Liver (tissue), 3 donors: ENCODE measurements at regions not wholly inside any gene's neighbourhood (a gene's known extent, or its start where the extent isn't known, plus 50 kb on each side); places are given as distances from the start of the nearest gene placed in this dataset.

Source experiments
- EGR1 ChIP-seq, 2 donors: IDR thresholded peaks; 2 replicates each; pipeline ENCODE4 v1.6.1; 2016 to 2018; ENCODE audit warnings: antibody characterized with exemption in 2 of 2, low read depth in 2 of 2
- GABPA ChIP-seq, 2 donors: IDR thresholded peaks in 1 of 2; conservative IDR thresholded peaks in 1 of 2; 2 replicates each; pipeline ENCODE4 v1.6.1; 2016; ENCODE audit warnings: antibody characterized with exemption in 2 of 2, mild to moderate bottlenecking in 1 of 2, moderate library complexity in 1 of 2
- RAD21 ChIP-seq, 2 donors: IDR thresholded peaks; 2 replicates each; pipeline ENCODE4 v1.6.1; 2016; ENCODE audit warnings: antibody characterized with exemption in 2 of 2, mild to moderate bottlenecking in 2 of 2
- RXRA ChIP-seq, 2 donors: IDR thresholded peaks; 2 replicates each; pipeline ENCODE4 v1.6.1; 2017 to 2018; ENCODE audit warnings: antibody characterized with exemption in 2 of 2, mild to moderate bottlenecking in 1 of 2
- SP1 ChIP-seq: IDR thresholded peaks from 2 replicates; pipeline ENCODE4 v1.6.1; 2018; ENCODE audit warnings: antibody characterized with exemption, mild to moderate bottlenecking
- TAF1 ChIP-seq: conservative IDR thresholded peaks from 2 replicates; pipeline ENCODE4 v1.6.1; 2016; ENCODE audit warnings: antibody characterized with exemption, mild to moderate bottlenecking
- YY1 ChIP-seq: IDR thresholded peaks from 2 replicates; pipeline ENCODE4 v1.6.1; 2016; ENCODE audit warnings: antibody characterized with exemption, mild to moderate bottlenecking
- TF ChIP-seq, protein P1 (sequence below): IDR thresholded peaks from 2 replicates; pipeline ENCODE4 v1.6.1; 2016; ENCODE audit warnings: antibody characterized with exemption
- TF ChIP-seq, protein P2 (sequence below): fragments of 150-350 bp; IDR thresholded peaks from 2 replicates; pipeline ENCODE4 v1.5.1; 2017; ENCODE audit warnings: improper control_type of control experiment, low read depth, low read length; ENCODE audit not compliant: missing input control
- TF ChIP-seq, protein P3 (sequence below): IDR thresholded peaks from 2 replicates; pipeline ENCODE4 v1.6.1; 2016; ENCODE audit warnings: antibody characterized with exemption
- TF ChIP-seq, protein P4 (sequence below): IDR thresholded peaks from 2 replicates; pipeline ENCODE4 v1.6.1; 2016; ENCODE audit warnings: antibody characterized with exemption
- TF ChIP-seq, protein P5 (sequence below): IDR thresholded peaks from 2 replicates; pipeline ENCODE4 v1.6.1; 2016; ENCODE audit warnings: antibody characterized with exemption, mild to moderate bottlenecking
- donor health status: healthy.
- donor health status: healthy.

DNA sequence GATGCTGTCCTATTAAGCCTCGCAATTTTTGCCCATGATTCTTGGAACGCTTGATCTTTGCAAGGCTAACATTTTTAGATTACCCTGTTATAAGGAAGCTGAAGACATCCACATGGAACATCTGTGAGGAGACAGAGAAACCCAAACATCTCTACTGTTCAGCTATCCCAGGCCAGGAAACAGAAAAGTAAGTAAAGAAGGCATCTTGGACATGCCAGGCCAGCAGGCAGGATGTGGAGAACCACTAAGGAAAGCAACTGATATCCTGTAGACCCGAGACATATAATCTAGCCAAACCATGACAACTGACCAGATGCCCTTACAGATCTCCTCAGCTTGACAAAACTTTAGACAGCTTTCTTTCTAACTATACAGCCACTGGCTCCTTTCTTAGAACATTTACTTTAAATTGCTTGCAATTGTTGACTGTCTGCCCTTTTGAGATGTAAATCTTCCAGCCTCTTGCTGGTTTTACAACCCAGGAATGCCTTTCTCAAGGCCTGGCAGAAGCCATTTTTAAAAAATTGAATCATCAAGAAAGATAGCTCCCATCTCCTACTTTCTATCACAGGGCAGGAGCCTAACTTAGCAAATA, 255.8 kb upstream of the DACH1 start:
- TF ChIP-seq, protein P1, sequence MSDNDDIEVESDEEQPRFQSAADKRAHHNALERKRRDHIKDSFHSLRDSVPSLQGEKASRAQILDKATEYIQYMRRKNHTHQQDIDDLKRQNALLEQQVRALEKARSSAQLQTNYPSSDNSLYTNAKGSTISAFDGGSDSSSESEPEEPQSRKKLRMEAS: no peak
- TF ChIP-seq, protein P2, sequence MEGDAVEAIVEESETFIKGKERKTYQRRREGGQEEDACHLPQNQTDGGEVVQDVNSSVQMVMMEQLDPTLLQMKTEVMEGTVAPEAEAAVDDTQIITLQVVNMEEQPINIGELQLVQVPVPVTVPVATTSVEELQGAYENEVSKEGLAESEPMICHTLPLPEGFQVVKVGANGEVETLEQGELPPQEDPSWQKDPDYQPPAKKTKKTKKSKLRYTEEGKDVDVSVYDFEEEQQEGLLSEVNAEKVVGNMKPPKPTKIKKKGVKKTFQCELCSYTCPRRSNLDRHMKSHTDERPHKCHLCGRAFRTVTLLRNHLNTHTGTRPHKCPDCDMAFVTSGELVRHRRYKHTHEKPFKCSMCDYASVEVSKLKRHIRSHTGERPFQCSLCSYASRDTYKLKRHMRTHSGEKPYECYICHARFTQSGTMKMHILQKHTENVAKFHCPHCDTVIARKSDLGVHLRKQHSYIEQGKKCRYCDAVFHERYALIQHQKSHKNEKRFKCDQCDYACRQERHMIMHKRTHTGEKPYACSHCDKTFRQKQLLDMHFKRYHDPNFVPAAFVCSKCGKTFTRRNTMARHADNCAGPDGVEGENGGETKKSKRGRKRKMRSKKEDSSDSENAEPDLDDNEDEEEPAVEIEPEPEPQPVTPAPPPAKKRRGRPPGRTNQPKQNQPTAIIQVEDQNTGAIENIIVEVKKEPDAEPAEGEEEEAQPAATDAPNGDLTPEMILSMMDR: no peak
- TF ChIP-seq, protein P3, sequence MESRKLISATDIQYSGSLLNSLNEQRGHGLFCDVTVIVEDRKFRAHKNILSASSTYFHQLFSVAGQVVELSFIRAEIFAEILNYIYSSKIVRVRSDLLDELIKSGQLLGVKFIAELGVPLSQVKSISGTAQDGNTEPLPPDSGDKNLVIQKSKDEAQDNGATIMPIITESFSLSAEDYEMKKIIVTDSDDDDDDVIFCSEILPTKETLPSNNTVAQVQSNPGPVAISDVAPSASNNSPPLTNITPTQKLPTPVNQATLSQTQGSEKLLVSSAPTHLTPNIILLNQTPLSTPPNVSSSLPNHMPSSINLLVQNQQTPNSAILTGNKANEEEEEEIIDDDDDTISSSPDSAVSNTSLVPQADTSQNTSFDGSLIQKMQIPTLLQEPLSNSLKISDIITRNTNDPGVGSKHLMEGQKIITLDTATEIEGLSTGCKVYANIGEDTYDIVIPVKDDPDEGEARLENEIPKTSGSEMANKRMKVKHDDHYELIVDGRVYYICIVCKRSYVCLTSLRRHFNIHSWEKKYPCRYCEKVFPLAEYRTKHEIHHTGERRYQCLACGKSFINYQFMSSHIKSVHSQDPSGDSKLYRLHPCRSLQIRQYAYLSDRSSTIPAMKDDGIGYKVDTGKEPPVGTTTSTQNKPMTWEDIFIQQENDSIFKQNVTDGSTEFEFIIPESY: no peak
- TF ChIP-seq TAF1: no peak
- TF ChIP-seq, protein P4, sequence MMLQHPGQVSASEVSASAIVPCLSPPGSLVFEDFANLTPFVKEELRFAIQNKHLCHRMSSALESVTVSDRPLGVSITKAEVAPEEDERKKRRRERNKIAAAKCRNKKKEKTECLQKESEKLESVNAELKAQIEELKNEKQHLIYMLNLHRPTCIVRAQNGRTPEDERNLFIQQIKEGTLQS: no peak
- TF ChIP-seq GABPA (IDR thresholded peaks at IDR 0.05 in 1 of 2, conservative IDR thresholded peaks at IDR 0.05 in 1 of 2): no peak
- TF ChIP-seq, protein P5, sequence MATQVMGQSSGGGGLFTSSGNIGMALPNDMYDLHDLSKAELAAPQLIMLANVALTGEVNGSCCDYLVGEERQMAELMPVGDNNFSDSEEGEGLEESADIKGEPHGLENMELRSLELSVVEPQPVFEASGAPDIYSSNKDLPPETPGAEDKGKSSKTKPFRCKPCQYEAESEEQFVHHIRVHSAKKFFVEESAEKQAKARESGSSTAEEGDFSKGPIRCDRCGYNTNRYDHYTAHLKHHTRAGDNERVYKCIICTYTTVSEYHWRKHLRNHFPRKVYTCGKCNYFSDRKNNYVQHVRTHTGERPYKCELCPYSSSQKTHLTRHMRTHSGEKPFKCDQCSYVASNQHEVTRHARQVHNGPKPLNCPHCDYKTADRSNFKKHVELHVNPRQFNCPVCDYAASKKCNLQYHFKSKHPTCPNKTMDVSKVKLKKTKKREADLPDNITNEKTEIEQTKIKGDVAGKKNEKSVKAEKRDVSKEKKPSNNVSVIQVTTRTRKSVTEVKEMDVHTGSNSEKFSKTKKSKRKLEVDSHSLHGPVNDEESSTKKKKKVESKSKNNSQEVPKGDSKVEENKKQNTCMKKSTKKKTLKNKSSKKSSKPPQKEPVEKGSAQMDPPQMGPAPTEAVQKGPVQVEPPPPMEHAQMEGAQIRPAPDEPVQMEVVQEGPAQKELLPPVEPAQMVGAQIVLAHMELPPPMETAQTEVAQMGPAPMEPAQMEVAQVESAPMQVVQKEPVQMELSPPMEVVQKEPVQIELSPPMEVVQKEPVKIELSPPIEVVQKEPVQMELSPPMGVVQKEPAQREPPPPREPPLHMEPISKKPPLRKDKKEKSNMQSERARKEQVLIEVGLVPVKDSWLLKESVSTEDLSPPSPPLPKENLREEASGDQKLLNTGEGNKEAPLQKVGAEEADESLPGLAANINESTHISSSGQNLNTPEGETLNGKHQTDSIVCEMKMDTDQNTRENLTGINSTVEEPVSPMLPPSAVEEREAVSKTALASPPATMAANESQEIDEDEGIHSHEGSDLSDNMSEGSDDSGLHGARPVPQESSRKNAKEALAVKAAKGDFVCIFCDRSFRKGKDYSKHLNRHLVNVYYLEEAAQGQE: no peak
- TF ChIP-seq RAD21 (IDR thresholded peaks at IDR 0.05): no peak
- no peak for TF ChIP-seq RXRA (IDR thresholded peaks at IDR 0.05)
- no peak for TF ChIP-seq YY1
- no peak for TF ChIP-seq EGR1 (IDR thresholded peaks at IDR 0.05; ENCODE audit: low read depth in 2 of 2)
- no peak for TF ChIP-seq SP1
